HG03280 (cell line): ENCODE measurements at regions not wholly inside any gene's neighbourhood (a gene's known extent, or its start where the extent isn't known, plus 50 kb on each side); places are given as distances from the start of the nearest gene placed in this dataset.

ENCODE experiments used
- ATAC-seq: cut with Tn5 transposase; IDR thresholded peaks from one replicate; pipeline ENCODE4 v1.9.1; 2021; ENCODE audit warnings: mild to moderate bottlenecking, moderate library complexity; ENCODE audit not compliant: unreplicated experiment

DNA sequence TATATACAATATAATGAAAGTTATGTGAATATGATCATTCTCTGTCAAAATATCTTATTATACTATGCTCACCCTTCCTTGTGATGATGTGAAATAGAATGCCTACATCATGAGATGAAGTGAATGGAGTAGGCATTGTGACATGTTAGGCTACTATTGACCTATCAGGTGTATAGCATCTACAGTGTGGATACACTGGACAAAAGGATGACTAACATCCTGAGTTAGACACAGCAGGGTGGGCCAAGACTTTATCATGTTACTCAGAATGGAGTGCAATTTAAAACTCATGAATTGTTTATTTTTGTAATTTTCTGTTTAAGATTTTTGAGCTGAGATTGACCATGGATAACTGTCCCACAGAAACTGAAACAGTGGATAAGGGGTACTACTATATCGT lies 53.4 kb upstream of the NAV3 start:
- ATAC-seq: no peak

DNA sequence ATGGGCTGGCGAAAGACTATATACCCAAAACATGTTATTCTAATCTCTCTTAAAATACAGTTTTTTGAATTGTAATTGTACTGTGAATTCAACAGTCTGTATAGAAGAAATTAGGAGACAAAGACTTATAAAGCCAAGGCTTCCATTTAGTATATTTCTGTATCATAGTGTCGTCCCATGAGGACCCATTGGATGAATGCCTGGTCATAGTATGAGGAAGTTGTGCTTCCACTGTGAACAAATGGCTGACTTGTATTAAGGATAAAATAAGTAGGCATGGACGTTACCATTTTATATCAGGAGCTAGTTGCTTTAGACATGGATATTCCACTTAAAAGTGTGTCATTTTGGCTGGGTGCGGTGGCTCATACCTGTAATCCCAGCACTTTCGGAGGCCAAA lies 55.9 kb upstream of the NAV3 start:
- no peak for ATAC-seq

DNA sequence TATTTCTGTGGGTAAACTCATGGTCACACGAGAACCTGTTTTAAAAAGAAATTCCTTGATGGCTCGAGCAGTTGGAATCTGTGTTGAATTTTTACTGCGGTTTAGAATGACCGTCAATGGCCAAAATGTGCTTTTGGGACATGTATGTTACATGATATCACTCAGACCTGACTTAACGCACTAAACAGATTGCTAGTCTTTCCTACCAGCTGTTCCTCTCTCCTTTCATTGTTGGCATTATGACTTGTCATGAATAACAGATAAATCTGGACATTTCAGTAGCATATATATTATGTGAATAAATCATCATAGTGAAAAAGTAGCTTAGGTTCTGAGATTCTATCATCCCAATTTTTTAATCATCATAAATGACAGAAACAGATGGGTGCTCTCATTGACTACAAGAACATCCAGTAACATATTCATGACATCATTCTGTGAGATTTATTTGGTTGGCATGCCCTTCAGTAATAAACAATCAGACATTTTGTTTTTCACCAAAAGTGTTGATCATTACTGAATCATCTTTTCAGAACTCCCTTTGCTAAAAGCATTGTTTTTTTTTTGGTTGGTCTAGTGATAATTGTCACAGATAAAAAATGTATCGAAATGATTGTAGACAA lies 57.9 kb upstream of the NAV3 start:
- ATAC-seq: no peak

DNA sequence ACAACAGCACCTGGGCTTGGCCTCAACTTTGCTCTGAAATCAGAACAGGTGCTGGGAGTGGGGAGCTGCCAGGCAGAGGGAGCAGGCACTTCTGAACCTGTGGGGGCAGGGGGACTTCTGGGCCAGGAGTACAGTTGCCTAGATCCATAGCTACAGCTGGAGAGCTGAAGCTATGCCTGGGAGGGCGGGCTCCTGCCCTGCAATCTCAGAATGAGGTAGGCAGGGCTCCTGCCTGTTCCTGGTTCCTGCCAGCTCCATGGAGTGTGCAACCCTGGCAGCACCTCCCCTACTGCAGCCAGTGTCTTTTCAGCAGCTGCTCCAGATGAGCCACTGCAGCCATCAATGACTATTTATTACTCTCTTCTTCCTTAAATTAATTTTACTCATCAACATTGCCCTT lies 62.1 kb upstream of the NAV3 start:
- no peak for ATAC-seq

DNA sequence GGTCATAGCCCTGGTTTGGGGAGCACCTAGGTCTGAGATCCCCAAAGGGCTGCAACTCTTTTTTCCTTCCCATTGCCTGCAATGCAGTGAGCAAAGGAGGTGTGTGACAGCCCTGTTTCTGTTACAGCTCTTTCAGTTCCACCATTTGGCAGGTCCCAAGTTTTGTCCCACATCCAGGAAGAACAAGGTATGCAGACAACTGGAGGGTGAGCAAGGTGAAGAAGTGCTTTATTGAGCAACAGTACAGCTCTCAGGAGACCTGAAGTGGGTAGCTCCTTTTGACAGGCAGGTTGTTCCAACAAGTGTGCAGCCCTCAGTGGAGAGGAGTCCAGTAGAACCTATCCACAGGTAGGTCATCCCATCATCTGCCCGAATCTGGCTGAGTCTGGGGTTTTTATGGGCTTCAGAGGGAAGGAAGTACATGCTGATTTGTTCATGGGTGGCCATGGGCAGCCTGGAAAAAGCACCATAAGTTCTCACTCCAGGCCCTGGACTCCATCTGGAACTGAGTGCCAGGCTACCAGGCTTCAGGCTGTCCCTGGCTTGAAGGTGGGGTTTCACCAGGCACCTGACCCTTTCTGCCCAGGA lies 62.8 kb upstream of the NAV3 start:
- ATAC-seq: no peak

DNA sequence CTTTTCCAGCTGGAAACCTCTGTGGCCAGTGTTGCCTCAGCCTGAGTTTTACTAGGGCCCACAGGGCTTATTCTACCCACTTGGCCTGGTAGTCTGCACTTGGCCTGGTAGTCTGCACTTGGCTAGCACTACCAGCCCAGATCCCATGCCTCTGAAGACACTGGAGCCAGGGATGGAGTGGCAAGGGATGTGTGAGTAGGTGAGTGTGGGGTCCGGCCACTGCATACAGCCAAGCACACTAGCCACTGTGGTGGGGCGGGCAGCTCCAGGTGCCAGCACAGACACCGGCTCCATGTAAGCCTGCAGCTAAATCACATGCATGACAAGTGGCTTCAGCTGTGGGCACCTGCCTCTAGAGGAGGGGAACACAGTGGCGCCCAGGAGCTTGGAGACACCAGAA lies 63.4 kb upstream of the NAV3 start:
- ATAC-seq: no peak

DNA sequence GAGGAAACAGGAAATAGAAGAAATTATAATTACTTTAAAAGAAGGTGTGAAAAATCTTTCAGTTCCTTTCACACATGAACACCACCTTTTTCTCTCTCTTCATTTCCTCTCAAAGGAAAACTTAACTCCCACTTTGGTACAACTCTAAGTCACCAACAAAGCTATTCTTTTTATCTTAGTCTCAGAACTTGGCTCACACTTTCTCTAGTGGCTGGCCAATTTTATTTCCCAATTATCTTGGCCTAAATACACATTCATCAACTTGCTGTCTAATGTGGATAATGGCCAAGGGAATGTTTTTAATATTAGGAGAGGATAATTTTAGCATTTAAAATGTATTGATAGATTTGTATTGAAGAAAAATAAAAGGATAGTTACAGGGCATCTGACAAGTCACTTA lies 64.5 kb upstream of the NAV3 start:
- ATAC-seq: no peak

DNA sequence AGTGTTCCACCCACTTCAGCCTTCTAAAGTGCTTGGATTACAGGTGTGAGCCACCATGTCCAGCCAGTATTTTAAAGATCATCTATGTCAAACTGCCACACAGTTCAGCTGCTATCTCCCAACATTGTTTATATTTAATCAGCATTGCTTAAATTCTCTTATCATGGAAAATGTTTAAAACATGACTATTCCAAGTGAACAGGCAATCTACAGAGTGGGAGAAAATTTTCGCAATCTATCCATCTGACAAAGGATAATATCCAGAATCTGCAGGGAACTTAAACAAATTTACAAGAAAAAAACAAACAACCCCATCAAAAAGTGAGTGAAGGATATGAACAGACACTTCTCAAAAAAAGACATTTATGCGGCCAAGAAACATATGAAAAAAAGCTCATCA lies 69.4 kb upstream of the NAV3 start:
- ATAC-seq: no peak

DNA sequence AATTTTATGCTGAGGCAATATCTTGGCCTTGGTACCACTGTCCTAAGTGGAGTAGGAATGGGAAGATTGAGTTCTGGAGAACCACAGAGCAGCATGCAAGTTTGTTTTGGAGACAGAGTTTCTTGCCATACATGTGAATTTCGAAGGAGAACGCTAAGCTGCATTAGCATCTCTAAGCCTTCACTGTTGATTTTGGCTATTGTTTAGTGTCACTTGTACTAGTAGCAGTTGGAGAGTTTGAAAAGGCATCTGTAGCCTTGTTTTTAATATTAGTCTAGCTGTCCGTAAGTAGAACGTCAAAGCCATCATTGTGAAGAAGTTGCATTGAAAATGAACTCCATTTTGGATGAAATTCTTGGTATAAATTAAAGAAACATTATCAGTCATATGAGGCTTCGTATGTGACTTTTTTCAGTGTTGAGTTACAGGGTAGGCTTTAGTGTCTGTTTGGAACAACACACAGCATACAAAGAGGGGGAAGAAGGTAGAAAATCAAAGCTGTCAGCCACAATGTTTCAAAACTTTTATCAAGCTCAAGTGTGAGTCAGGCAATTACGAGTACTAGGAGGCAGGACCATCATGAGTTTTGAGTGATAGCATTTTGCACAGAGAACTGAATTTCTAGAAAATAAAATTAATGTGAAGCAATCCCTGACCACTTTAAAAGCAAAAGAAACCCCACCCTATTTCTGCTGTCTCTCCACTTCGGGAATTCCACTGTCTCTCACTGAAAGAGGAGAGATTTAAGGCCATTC lies 70.2 kb upstream of the NAV3 start:
- no peak for ATAC-seq

DNA sequence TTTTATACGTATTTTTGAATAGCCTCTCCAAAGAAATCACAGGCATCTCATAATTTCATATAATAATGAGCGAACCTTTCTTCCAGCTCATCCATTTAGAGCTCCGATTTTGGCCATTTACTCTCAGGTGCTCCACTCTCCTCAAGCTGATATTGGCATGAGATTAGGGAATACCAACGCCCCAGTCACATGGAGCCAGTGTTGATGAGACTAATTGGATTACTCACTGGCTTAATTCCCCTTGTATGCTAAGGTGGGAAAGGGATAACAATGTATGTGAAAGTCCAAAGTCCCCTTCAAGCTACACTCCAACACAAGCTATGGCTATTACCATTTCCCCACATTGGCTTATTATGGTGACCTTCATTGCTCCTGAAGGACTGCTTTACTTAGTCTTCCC lies 76.6 kb upstream of the NAV3 start:
- no peak for ATAC-seq

DNA sequence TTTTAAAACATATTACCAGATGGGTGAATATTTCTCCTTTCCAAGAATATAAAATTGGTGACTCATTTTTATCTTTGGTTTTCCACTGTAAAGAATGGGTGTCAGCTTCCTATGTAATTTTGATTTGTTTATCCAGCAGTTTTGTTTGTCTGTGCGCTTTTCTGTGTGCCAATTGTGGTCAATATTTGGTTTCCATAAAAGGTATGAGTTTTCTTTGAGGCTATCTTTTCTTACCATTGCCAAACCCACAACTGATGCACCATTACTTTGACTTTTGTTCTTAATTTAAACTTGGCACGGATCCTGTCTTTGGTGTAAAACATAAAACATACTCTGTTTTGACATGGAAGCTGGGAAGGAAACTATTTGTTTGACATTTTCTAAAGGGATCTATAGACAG lies 78.8 kb upstream of the NAV3 start:
- no peak for ATAC-seq

DNA sequence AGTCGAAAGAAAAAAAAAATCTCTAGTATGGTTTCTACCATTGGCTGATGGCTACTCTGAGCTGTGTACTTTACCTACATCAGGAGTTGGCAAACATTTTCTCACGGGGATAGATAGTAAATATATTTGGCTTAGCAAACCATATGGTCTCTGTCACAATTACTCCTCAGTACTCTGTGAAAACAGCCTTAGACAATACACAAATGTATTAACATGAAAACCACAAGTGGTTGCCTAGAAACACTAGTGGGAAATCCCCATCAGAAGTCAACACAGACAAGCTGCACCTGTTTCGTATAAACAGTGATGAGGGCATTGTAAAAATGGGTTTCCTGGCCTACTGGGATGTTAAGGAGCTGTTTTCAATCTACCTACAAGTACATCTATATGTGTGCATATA lies 84.6 kb upstream of the NAV3 start:
- peak; percentile 99 for ATAC-seq

DNA sequence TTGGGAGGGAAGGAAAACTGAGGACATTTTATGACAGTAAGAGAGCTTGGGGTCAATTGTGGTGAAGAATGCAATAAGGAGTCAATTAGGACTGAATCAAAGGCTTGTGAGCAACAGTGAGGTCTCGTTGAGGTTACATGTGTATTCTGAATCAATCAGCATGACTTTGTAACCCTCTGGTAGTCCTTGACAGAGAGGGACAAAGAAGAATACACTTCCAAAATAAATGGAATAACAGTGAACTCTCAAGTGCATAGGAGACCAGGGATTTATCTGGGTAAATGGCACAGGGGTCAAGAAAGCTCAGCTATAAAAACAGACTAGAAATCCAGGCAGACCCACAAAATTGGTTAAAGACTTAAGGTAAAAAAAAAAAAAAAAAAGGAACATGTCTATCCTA lies 85.1 kb upstream of the NAV3 start:
- ATAC-seq: no peak

DNA sequence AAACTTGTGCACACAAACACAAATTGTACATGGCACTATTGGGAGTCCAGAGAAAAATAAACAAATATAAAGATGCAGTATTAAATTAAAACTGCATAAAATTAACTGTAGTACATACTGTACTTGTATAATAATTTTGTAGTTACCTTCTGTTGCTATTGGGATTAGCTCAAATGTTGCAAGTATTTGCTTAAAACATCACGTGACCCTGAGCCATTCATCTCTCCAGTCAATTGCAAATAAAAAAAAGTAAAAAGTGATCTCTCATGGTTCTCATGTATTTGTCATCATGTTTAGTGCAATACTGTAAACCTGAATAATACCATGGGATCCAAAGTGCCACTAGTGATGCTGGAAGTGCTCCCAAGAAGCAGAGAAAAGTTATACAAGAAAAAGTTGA lies 88.1 kb upstream of the NAV3 start:
- no peak for ATAC-seq

DNA sequence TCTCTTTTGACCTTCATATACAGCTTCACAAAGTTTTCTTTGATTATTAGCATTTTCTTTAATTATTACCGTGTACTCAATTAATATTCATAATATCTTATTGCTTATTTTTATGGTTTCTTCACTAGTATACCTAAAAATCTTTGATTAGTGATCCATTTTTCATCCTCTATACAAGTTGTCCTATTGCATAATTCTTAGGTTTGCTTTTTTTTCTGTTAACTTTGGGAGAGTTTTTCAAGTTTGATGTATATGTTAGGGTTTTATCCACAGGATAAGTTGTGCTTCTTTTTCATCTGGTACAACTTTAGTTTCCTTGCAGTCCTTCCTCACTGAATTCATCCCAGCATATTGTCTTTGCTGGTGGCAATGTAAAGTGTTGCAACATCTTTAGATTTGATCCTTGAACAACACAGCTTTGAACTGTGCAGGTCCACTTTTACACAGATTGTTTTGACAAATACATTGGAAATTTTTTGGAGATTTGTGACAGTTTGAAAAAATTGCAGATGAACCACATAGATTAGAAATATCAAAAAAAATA lies 88.6 kb upstream of the NAV3 start:
- no peak for ATAC-seq

DNA sequence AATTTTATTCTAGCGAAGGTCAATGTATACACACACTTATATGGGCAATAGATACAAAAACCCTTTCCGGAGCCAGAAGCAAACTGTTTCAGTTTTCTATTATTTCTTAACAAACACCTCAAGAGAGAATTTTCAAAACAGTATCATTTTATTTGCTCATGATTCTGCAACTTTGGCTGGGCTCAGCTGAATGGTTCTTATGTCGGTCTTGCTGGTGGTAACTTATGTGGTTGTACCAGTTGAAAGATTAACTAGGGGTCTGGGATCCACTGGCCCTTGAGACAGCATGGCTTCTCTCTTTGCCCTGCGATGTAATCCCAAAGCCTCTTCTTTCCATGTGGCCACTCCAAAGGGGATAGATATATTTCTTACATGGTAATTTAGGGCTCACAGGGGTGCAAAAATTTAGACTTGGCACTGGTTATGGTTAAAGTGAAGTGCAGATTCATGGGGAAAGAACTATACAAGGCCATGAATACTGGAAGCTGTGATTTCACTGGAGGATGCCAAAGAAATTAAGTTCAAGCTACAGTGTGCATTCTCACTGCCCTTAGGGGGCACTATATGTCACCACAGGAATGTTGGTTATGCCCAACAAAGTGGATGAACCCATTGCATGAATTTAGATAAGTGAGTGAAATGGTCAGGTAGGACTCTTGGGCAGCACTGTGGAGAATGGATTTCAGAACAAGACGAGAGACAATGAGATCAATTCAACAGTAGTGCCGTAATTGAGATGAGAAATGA lies 94.3 kb upstream of the NAV3 start:
- no peak for ATAC-seq

DNA sequence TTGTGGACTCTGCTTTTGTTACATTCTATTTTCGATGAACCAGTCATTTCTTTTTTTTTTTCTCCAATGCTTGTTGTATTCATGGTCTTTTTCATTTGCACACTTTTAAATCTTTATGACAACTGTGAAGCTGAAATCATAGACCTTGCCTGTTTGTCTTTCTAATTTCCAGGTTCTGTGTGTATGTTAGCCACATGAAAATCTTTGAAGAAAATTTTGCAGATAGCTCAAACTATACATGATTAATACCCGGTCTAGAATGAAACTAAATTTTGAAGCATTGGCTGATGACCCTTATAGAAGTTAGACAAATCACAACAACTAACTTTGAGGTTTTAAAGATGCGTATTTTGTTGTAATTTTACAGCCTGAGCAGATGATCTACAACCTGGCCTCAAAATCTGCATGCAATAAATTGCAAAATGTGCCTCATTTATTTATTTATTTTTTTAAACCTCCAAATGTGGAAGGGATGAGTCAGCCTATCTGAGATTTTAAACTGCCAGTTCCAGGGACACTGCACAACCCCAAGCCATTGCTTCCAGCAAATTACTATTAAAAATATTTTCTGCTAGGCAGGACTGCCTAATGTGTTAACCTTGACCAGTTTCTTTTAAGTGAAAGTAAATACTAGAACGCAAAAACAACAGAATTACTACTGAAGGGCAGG lies 96.3 kb upstream of the NAV3 start:
- no peak for ATAC-seq

DNA sequence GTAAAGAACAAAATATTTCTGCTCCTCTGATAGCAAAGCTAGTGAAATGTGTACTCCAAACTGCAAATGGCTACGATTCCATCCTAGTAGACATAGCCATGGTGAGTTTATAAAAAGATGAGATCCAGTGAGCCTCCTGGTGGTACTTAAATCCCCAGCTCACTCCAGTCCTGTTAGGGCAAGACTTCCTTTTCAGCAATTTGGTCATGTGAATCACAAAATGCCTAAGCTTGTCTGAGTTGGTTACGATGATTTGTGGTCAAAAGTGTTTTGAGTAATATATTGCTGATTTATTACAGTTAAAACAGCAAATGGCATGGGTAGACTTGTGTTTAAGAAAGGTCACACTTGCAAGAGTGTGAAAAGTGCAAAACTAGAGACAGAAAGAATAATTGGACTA lies 102.7 kb upstream of the NAV3 start:
- ATAC-seq: no peak

DNA sequence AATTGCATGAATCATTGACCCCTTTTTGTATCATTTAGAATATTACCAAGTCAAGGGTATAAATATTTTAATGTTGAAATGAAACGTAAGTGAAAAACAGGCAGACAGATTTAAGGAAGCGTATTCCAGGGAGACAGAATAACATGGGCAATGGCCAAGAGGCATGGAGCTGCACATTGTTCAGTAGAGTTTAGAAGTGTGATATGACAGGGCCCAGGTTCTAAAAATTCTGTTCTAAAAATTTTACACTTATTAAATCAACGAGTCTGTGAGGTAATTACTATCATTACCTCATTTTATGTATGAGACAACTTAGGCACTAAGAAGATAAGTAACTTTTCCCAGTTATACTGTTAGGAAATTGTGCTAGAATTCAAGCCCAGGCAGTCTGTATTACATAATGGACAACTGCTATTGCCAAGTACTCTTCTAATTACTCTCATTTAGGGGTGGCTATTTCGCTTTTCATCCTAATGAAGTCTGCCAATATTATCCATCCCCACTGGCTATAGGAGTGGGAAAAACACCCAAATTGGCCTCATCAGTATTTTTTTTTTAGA lies 103.2 kb upstream of the NAV3 start:
- ATAC-seq: no peak

DNA sequence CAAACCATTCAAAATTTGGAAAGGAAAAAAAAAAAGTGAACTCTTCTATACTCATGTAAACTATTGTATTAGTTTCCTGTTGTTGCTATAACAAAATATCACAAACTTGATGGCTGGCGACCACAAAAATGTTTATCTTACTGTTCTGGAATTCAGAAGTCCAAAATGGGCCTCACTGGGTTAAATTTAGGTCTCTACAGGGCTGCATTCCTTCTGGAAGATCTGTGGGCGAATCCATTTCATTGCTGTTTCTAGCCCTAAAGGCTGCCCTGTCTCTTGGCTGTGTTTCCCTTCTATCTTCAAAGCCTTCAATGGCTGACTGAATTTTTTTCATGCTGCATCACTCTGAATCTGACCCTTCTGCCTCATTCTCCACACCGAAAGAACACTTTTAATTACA lies 105.1 kb upstream of the NAV3 start:
- ATAC-seq: no peak
